ENCODE measurements at regions not wholly inside any gene's neighbourhood (a gene's known extent, or its start where the extent isn't known, plus 50 kb on each side); places are given as distances from the start of the nearest gene placed in this dataset.

DNA sequence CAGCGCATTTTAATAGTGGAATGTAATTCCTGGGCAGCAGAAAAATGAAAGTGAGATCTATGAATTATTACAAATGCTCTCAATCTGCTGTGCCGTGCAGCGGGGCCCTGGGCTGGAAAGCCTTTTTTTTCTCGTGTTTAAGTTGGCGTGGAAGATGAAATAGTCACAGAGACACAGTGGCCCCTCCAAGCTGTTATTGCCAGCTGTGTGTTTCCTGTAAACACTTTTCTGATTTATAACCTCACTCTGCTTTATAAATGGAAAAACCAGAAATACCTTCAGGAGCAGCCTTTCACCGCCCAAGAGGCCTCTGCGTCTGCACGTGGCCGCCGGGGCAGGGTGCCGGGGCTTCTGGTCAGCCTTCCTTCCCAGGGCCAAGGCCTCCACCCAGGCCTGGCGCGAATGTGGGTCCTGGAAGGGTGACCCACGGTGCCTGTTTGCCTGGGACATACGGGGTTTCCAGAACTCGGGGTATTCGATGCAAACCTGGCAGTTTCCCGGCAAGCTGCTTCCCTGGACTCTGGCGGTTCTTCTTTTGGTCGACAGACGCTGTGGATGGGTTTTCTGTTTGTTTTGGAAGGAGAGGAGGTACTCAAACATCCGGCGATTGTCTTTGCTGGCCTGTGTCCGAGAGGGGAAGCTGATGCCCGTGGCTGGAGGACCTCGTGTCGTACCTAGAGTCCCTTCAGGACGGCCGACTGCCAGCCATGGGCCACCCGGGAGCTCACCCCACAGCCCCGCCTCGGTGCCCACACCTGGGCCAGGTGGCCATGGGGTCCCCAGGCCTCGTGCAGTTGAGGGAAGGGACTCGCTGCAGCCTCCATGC is 256.7 kb downstream of the PARP8 start (continued):
- TF ChIP-seq RFX5 (IDR thresholded peaks at IDR 0.05; ENCODE audit: borderline replicate concordance, low read depth, low read length) (no peak), YY1 (IDR thresholded peaks at IDR 0.05; ENCODE audit: low read depth, low read length) (no peak)
- TF ChIP-seq, protein P1, sequence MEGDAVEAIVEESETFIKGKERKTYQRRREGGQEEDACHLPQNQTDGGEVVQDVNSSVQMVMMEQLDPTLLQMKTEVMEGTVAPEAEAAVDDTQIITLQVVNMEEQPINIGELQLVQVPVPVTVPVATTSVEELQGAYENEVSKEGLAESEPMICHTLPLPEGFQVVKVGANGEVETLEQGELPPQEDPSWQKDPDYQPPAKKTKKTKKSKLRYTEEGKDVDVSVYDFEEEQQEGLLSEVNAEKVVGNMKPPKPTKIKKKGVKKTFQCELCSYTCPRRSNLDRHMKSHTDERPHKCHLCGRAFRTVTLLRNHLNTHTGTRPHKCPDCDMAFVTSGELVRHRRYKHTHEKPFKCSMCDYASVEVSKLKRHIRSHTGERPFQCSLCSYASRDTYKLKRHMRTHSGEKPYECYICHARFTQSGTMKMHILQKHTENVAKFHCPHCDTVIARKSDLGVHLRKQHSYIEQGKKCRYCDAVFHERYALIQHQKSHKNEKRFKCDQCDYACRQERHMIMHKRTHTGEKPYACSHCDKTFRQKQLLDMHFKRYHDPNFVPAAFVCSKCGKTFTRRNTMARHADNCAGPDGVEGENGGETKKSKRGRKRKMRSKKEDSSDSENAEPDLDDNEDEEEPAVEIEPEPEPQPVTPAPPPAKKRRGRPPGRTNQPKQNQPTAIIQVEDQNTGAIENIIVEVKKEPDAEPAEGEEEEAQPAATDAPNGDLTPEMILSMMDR (IDR thresholded peaks at IDR 0.05; ENCODE audit: control extremely low read depth in 1 of 3, insufficient read depth in 1 of 3, low read depth in 1 of 3, low read length in 3 of 3), result no peak

Data from H1 (cell line).